TTC549 (cell line): ENCODE measurements at regions not wholly inside any gene's neighbourhood (a gene's known extent, or its start where the extent isn't known, plus 50 kb on each side); places are given as distances from the start of the nearest gene placed in this dataset.
"Not testable (repeated sequence)": the region's sequence is repeated elsewhere in the genome, so short reads cannot be mapped to it uniquely, and the experiment has no call there.

ENCODE experiments used
- FAIRE-seq: peaks from 2 replicates; lab custom pipeline; 2012; peaks lifted over from hg19 to GRCh38; lab: Jason Lieb, UNC

GRCh38 chr6:3900744-3901336 is 51.7 kb downstream of the FAM50B start:
- no peak for FAIRE-seq

GRCh38 chr6:3902871-3903648 is 53.9 kb downstream of the FAM50B start:
- FAIRE-seq: no peak

- no peak for FAIRE-seq
These were observed 55.3 kb downstream of the FAM50B start for GRCh38 chr6:3904518-3904917.

GRCh38 chr6:3905945-3906845 is 57.0 kb downstream of the FAM50B start:
- FAIRE-seq: no peak

- no peak for FAIRE-seq
These were observed 57.6 kb downstream of the FAM50B start for GRCh38 chr6:3906846-3907151.

GRCh38 chr6:3908223-3908622 is 59.0 kb downstream of the FAM50B start:
- no peak for FAIRE-seq

- FAIRE-seq: no peak
These were observed 59.8 kb downstream of the FAM50B start for GRCh38 chr6:3908961-3909360.

GRCh38 chr6:3910106-3910663 is 61.0 kb downstream of the FAM50B start:
- FAIRE-seq: no peak

GRCh38 chr6:3911130-3911529 is 62.0 kb downstream of the FAM50B start:
- no peak for FAIRE-seq

- no peak for FAIRE-seq
These were observed 62.6 kb downstream of the FAM50B start for GRCh38 chr6:3911614-3912336.

GRCh38 chr6:3912361-3913076 is 63.3 kb downstream of the FAM50B start:
- no peak for FAIRE-seq

- FAIRE-seq: no peak
These were observed 64.1 kb downstream of the FAM50B start for GRCh38 chr6:3913077-3913957.

GRCh38 chr6:3913958-3914337 is 64.8 kb downstream of the FAM50B start:
- no peak for FAIRE-seq

- FAIRE-seq: no peak
These were observed 66.1 kb downstream of the FAM50B start for GRCh38 chr6:3915076-3915791.

- no peak for FAIRE-seq
These were observed 67.0 kb downstream of the FAM50B start for GRCh38 chr6:3916211-3916610.

- not testable (repeated sequence) for FAIRE-seq
These were observed 67.6 kb downstream of the FAM50B start for GRCh38 chr6:3916749-3917148.

- no peak for FAIRE-seq
These were observed 69.3 kb downstream of the FAM50B start for GRCh38 chr6:3918469-3918868.

- FAIRE-seq: no peak
These were observed 70.0 kb downstream of the FAM50B start for GRCh38 chr6:3919130-3919628.

GRCh38 chr6:3919849-3920248 is 70.7 kb downstream of the FAM50B start:
- FAIRE-seq: no peak

- no peak for FAIRE-seq
These were observed 71.1 kb downstream of the FAM50B start for GRCh38 chr6:3920321-3920720.
